ENCODE measurements at regions not wholly inside any gene's neighbourhood (a gene's known extent, or its start where the extent isn't known, plus 50 kb on each side); places are given as distances from the start of the nearest gene placed in this dataset.

DNA sequence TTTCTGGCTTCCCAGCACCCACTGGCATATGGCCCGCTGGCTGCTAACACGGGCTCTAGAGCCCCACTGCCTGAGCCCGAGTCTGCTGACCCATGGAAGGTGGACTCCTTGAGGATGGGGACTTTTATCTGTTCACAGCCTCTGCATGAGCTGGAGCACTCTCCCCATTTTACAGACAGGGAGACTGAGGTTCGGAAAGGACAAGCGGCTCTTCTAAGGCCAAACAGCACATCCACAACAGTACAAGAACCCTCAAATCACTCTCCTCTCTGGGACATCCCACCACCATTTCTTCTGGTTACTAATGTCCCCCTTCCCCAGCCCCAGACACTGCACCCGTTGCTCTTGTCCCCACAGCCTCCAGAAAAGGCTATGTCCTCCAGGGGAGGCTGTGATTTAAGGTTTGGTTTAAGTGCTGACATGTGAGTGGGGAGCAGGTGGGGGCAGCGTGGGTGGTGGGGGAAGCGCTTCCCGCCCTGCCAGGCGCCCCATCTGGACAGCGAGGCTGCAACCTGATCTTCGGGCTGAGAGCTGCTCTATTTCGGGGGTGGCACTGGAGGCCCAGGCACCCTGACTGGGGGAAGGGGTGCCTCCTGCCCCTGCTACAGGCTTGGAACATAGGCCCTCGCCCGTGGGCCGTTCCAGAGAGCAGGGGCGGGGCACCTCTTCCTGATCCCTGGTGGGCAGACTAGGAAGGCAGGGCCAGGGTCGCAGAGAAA is 104.8 kb upstream of the WNT4 start:
- no peak for DNase-seq

DNA sequence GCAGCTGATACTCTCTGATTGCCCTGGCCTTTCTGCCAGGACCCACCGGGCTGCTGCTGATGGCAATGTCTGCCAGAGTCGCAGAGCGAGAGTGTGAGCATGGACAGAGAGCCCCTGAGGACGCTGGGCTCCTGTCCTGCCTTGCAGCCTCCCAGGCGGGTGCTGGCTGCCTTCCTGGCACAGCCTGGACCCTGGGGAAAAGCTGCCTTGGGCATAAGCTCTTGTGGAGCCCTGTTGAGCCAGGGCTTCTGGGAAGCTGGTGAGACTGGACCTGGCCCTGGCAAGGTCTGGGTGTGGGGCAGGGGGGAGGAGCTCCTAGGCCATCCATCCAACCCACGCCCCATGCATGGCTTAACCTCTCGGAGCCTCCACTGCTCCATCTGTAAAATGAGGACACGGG is 105.8 kb upstream of the WNT4 start:
- no peak for DNase-seq

DNA sequence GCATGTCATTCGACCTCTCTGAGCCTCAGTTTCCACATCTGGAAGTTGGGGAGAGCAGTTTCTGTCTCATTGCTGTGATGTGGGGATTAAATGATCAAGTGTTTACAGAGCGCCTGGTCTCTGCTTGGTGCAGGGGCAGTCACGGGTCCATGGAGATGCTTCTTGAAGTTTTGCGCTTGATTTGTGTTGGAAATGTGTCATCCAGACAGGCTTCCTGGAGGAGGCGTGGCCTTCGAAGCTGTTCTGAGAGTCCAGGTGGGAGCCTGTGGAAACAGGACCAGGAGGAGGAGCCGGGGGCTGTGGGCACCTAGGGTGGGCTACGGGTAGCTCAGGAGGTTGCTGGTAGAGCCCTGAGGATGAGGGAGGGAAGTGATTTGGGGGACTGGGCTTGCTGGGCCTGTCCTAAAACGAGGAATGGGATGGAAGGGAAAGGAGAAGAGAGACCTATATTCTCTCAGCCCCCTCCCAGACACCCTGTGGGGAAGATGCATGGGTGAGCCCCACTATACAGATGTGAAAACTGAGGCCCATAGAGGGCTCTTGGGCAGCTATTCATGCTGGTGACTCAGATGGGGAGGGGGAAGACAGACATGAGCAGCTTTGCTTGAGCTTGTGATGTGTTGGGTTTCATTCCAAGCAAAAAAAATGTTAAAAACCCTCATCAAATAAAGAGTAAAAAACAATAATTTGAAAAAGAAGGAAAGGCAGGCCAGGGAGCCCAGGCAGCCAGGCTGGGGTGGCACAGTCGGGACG is 107.2 kb upstream of the WNT4 start:
- no peak for DNase-seq

DNA sequence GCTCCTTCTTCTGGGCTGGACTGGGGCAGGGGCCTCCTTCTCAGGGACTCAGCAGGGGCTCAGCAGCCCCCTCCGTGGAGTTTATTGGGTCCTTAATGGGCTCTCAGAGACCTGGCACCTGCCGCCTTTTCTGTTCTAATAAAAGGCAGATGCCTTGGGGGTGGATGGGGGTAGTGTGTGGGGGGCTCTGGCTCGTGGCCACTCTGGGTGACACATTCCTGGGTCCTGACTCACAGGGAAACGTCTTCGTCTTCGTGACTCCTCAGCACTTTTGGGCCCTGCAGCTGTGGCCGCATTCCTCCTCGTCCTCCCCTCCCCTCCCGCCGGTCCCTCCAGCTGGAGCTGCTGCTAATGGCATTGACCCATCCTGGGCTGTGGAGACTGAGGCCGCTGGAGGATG is 107.8 kb upstream of the WNT4 start:
- DNase-seq = no peak

DNA sequence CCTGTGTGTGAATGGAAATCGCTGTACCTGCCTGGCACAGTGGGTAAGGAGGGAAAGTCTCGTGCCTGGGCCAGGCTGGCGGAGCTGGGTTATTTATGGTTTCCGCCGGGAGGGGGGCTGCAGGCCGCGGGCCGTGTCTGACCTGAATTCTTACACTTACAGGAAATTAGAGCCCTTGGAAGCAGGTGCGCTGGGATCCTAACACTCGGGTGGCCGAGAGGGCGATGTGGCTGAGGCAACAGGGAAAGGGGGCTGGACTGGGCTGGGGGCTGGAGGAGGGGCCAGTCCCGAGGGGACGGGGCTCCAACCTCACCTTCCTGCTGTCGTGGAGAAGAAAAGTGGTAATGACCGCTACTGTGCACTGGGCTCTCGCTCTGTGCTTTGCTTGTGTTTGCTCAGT is 109.4 kb upstream of the WNT4 start:
- peak; percentile 23 for DNase-seq

DNA sequence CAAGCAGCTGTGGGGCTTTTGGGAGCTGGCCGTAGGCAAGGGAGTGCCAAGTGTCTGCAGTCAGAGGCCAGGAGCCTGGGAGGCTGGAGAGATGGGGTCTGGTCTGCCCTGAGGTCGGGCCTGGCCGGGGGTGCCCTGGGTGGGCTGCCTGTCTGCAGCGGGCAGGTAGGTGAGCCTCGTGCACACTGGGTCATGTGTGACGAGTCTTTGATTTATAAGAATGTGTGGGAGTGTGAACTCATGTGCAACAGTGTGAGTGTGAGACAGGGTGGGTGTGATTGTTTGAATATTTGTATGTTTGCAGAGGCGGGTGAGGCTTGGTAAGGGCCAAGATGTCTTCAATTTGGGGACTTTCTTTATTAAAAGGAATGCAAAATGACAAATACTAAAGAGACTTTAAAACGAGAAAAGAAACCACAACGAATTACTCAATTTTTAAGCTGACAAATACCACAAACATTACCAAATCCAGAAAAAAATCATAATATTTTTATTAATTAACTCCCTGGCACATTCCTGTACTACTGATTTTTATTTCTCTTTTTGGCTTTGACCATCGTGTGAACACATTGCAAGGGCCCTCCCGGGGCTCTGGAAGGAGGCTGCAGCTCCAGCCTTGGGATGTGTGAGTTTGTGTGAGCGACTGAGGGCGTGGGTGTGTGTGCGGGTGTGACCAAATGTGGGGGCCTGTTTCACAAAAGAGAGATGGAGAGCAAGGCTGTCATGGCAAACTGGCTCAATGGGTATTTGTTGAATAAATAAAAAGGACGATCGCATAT is 110.3 kb upstream of the WNT4 start:
- DNase-seq = no peak

DNA sequence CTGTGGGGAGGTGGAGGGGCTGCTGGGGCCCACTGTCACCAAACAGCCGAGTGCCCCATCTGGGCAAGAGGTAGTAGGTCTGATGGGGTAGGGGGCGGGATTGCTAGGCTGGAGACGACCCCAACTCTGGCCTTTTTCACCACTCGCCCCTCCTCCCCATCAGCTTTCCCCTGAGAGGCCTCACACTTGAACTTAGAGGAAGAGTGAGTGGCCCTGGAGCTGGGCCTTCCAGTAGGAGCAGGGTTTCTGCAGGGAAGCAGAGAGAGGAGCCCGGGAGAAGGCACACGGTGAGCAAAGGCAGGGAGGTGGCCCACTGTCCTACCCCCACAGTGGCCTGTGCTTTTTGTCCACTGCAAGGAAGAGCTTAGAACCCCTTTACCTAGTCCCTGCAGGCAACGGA is 111.9 kb upstream of the WNT4 start:
- no peak for DNase-seq

DNA sequence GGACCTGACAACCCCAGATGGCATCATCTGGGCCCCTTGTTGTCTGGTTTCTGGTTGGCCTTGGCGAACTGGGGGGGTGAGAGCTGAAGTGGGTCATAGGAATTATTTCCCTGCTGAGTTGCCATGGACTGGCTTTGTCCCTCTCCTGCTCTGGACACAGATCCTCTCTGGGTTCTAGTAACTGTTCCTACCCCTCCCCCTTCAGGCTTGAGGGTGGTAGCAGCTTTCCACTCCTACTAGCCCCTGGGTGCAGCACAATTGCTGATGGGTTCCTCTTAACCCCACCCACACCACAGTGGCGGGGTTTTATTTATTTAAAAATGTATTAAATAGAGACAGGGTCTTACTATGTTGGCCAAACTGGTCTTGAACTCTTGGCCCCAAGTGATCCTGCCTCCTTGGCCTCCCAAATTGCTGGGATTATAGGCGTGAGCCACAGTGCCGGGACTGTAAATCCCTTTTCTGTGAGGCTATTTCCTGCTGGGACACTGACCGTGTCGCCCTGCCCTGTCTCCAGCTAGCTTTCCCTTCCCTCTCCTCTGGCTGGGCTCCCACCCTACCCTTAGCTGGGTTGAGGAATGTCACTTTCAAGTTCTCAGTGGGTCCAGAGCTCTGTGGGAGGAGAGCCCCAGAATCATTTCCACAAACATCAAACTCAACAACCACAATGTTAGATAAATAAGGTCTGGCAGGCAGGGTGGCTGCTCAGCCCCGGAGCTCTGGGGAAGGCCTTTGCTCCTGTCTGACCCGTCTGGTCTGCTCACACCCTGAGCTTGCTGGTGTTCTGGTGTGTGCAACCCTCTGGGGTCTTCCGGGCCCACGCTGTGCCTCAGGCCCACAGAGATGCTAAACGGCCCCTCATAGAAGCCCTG is 112.7 kb upstream of the WNT4 start:
- no peak for DNase-seq

DNA sequence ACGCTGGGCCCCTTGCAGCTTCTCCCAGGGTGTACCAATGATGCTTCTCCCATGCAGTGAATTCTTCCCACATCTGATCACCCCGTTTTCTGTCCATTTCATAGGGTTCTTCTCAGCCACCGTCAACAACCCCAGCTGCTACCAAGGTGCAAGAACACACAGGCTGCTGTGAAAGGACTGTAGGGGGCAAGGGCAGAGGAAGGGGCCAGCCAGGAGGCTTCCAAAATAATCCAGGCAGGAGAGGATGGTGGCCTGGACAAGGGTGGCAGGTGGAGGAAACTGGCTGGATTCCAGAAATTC is 113.3 kb upstream of the WNT4 start:
- DNase-seq = peak; percentile 21

DNA sequence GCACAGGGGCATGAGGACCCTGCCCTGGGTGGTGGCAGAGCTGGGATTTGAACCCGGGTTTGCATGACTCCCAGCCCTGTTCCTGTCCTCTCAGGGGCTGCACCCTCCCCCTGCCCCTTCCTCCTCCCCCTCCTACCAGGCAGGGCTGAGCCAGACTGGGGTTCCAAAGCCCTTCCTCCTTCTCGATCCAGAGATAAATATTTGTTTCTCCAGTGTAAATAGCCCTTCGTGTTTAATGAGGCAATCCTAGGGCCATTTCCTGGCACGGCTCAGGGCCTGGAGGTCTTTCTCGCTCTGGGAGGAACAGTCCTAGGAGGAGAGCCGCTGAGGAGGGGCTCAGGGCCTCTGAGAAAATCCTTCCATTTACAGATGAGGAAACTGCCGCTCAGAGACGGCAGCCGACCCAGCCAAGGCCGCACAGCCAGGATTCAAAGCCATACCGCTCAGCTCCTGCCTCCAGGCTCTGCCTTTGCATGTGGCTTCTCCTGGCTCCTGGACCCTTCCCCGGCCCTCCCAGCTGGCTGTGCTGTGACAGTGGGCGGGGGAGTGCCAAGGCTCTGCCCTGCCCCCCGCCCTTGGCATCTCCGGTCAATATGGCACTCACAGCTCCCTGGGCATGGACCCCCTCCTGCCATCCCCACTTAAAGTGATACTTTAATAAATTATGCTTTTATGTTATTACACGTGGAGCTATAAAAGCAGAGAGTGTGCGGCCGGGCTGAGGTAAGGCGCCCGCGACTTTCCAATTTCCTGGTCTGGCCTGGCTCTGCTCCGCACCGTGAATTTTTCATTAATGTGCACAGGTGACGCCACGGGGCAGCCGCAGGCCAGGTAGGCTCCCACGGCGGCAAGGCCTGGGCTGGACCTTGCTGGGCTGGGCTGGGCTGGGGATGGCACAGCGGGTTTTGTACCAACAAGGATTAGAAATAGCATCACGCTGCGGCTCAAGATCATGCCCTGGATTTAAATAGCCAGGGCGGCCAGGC is 114.7 kb upstream of the WNT4 start:
- DNase-seq = no peak

DNA sequence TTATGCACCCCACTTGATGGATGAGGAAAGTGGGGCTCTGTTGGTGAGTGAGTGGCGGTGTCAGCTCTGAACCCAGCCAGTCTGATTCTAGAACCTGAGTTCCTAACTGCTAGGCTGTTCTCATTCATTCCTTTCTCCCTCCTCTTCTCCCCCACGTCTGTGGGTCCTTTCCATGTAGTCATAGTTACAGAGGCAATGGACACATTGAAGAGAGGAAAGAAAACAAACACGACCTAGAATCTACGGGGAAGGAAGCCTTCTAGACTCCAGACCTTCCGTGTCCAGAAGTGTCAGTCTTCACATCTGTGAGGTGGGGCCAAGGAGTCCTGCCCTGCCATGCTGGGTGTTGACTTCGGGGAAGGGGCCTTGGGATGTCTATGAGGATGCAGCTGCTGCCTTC is 115.8 kb upstream of the WNT4 start:
- no peak for DNase-seq

DNA sequence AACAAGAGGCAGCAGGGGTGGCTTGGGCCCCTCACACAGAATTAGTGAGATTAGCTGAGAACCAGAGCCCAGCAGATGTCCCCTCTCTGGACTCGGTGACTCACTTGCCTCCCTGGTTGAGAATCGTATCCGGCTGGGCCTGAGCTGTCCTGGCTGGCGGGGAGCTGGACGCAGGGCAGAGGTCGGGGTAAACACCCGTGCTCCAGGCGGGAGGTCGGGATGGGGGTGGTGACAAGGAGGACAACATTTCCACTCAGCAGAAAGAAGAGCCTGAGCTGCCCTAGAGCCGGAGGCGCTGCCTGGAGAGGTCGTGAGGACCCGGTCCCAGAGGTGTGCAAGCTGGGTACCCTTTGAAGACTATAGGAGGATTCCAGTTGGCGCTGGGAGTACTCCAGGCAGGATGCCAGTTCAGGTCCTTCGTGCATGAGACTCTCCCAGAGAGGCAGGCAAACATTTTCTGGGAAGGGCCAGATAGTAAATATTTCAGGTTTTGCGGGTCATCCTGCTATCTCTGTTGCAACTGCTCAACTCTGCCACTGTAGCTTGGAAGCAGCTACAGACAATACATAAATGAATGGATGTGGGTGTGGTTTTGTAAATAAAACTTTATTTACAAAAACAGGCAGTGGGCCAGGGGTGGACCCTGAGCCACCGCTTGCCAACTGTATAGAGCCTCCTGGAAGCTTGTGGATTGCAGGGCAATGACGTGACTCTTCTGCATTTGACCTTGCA is 116.8 kb upstream of the WNT4 start:
- DNase-seq = peak; percentile 68

DNA sequence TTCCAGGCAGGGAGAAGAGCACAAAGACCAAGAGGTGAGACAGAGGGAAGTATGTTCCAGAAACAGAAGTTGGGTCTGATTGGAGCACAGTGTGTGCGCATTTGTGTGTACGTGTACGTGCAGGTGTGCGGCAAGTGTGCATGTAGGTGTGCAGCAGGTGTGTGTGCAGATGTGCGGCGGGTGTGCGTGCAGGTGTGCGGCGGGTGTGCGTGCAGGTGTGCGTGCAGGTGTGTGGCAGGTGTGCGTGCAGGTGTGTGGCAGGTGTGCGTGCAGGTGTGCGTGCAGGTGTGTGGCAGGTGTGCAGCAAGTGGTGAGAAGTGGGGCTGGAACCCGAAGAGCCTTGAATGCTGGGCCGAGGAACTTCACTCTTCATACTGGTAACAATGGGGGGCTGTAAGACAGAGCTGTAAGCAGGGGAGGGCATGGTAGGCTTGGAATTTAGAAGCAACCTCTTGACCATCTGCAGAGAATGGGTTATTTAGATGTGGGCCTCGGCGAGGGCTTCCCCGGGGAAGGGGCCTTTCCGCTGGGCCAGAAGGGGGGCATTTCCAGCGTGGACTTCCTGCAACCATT is 118.0 kb upstream of the WNT4 start:
- no peak for DNase-seq

DNA sequence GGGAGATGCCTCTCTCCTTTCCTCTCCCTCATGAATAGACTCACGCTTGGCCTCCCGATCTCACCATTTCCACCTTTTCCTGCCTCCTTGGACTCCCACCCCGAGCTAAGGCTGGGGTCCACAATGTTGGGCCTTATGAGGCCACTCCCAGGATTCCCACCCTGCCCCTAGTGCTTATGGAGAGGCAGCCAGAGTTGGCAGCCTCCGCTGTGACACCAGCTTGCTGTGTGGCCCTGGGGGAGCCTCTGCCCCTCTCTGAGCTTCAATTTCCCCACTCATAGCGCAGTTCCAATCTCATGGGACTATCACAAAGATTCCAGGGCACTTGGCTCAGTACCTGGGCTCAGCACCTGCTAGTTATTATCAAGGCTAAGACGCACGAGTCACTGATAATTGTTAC is 118.7 kb upstream of the WNT4 start:
- DNase-seq = no peak

DNA sequence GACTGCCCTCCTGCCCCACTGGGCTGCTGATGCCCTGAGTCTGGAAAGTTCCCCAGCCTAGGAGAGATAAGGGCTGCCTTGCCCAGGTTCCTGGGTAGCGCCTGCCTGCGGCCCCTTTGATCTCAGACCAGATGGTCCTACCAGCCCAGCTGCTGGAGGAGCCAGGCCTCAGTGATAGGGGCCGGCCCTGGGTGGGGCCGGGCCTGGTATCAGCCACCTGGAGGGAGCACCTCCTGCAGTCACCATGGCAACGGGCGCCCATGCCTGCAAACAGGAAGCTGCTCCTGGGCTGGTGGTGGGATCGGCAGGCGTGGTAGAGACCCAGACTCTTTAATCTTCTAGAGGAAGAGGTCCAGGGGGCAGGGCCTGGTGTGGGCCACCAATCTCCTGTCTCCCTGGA is 119.7 kb upstream of the WNT4 start:
- DNase-seq = peak; percentile 36

DNA sequence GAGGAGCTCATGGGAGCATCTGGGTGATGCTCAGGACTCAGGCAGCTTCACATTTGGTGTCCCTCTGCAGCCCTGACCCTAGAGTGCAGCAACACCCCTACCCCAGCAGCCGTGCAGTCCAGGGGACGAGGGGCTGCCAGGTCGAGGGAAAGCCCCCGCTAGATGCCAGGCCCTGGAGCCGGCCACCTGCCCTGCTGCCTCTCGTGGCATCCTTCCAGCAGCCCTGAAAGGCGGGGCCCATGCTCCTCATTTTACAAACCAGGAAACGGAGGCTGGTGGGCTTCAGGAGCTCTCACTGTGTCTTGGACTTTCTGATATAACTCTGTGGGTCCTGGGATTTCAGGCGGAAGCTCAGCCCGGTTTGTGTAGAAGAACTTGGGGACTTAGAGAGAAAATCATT is 120.5 kb upstream of the WNT4 start:
- no peak for DNase-seq

DNA sequence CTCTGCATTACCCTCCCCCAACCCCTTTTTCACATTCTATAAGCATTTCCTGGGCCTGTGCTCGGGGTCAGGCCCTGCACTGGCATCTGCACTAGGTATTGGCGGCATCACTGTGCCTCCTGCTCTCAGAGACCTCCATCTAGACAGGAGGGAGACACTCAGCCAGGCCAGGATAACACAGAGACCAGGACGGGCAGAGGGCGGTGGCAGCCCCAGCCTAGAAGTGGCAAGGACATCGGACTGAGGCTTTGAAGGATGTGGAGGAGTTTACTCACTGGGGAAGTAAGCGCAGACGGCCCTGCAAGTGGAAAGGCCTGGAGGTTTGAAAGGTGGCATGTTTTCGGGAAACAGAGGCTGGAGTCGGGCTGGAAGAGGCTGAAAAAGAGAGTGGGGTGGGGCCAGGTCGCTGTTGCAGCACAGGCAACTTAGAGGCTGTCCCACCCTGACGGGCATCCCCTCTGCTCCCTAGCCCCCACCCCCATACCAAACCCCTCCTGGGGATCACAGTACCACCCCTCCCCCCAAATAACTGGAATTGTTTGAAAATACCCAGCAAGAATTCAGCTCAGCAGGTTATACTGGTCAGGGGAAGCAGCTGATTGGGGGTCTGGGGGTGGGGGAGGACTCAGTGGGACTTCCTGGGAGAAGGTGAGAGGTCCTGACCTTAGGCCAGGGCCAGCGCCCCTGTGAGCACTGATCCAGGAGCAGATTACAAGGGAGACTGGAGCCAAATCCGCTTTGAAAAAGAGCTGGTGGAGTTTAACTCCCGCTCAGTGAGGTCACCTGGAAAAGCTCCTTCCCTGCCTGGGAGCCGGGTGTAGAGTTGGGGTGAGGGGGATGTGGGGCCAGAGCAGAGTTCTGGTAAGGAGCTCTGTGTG is 121.8 kb upstream of the WNT4 start:
- no peak for DNase-seq

DNA sequence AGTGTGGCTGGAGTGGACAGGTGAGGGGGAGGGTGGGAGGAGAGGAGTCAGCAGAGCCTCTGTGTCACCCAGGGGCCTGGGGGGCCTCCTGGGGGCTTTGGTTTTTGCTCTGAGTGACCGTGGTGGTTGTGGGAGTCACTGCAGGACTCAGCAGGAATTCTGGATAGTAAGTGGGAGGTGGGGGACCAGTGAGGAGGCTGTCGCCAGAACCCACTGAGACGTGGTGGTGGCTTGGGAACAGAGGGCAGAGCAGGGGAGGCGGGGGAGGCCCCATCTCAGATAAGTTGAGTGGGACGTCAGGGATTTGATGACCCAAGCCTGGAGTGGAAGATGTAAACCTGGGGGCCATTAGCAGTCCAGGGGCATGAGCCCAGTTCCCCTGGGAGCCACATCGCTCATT is 123.2 kb upstream of the WNT4 start:
- DNase-seq = no peak

DNA sequence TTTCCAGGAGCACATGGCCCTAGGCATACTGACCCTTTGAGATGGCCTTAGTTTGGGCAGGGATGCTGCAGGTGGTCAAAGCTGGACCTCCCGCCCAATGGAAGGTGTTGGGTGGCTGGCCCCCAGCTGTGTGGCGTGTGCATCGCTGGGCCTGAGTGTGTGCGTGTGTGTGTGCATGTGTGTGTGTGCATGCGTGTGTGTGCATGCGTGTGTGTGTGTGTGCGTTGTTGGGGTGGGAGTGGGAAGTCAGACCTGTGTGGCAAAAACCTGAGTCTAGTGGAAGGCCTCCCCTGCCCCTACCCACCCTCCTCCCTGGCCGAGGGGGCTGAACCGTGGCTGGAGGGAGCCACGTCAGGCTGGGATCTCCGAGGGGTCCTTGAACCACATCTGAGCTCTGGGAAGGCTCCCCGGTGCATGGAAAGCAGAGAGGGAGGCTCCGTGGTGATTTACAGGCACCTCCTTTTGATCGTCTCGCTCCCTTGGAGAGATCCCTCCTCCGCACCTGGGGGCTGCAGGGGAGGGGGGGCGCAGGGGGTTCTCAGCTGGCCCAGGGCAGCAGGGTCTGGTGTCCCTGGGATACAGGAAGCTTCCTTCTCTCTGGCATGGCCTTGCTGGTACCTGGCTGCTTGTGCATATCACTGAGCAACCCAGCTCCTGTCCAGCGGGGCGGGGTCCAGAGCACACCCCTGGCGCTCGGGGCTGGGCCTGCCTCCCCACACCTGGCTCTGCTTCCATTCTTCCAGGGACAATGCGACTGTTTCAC is 124.7 kb upstream of the WNT4 start:
- DNase-seq = no peak
